Body of pancreas (tissue), 4 donors: ENCODE measurements at regions not wholly inside any gene's neighbourhood (a gene's known extent, or its start where the extent isn't known, plus 50 kb on each side); places are given as distances from the start of the nearest gene placed in this dataset.

Experiments
- ATAC-seq: fragments of 150-250 bp; one replicate; pipeline ENCODE4 v1.9.1; 2016
- DNase-seq, 4 donors: peaks; one replicate each; pipeline ENCODE4 v3.0.0-alpha.2; 2019
- H3K27ac ChIP-seq, 4 donors: fragments of 200-600 bp; sonication (generic); 1 replicate in 3 of 4; 2 replicates in 1 of 4; pipeline versions ENCODE4 v1.5.1 to v1.6.1; 2016 to 2019; ENCODE audit warnings: mild to moderate bottlenecking in 1 of 4, mixed read lengths in 1 of 4, moderate library complexity in 1 of 4
- H3K27me3 ChIP-seq, 2 donors: fragments of 200-600 bp; sonication (generic); one replicate each; pipeline ENCODE4 v1.6.0; 2016; ENCODE audit warnings: mild to moderate bottlenecking in 1 of 2
- H3K36me3 ChIP-seq, 2 donors: fragments of 200-600 bp; sonication (generic); replicated peaks in 1 of 2; 2 replicates each; pipeline ENCODE4 v1.5.1; 2016; ENCODE audit warnings: low read depth in 2 of 2; ENCODE audit not compliant: insufficient read depth in 1 of 2
- H3K4me1 ChIP-seq: fragments of 200-600 bp; sonication (generic); one replicate; pipeline ENCODE4 v1.6.0; 2016
- H3K4me3 ChIP-seq, 2 donors: fragments of 200-600 bp; sonication (generic); 1 replicate in 1 of 2; 2 replicates in 1 of 2; pipeline ENCODE4 v1.5.1; 2016 to 2019
- H3K9me3 ChIP-seq, 3 donors: fragments of 200-600 bp; sonication (generic); 1 replicate in 2 of 3; 2 replicates in 1 of 3; pipeline ENCODE4 v1.5.1; 2016
- CTCF ChIP-seq, 7 experiments: fragments of 450-650 bp in 4 of 7; fragments of 200-600 bp in 3 of 7; sonication (generic) in 3 of 7; IDR thresholded peaks; one replicate each; pipeline ENCODE4 v1.5.1; 2016 to 2019; ENCODE audit warnings: antibody characterized with exemption in 7 of 7
- POLR2A ChIP-seq, 3 donors: fragments of 450-650 bp; IDR thresholded peaks; one replicate each; pipeline ENCODE4 v1.6.1; 2016; ENCODE audit warnings: antibody characterized with exemption in 3 of 3, mild to moderate bottlenecking in 2 of 3
- WGBS, 2 donors: methylation state at CpG; one replicate each; pipeline ENCODE4 v1.1.5; 2017; 5-methylcytosine and 5-hydroxymethylcytosine counted together
- intact Hi-C: fragments of 100-400 bp; cut with DNase I; formaldehyde crosslinking; loops from one replicate; pipeline ENCODE4 v1.15.1; 2023

- Histone ChIP-seq H3K36me3 (no peaks in the 10 kb centered on the region), H3K27me3 (no peaks in the 10 kb centered on the region), H3K4me3 (no peak overlapping the region), H3K9me3 (no peaks in the 10 kb centered on the region), H3K27ac (no peak overlapping the region), H3K4me1 (no peaks in the 10 kb centered on the region)
- TF ChIP-seq CTCF (IDR thresholded peaks at IDR 0.05) (no peak), POLR2A (IDR thresholded peaks at IDR 0.05) (no peak)
- WGBS, 2 donors = 60 to 73% methylated on average over 5 to 7 of the region's 8 CpGs
- ATAC-seq = no peak
- DNase-seq = no peak
- intact Hi-C loops = loop anchor here (10.0 kb wide), 1 partner anchor 689 kb away; no protein-coding TSS in a partner anchor
These were observed 463.3 kb downstream of the ICE1 start for GRCh38 chr5:5885782-5886181.

GRCh38 chr5:5884593-5884992 is 462.1 kb downstream of the ICE1 start:
- WGBS, 2 donors = 67 to 71% methylated on average over 5 of the region's 5 CpGs
- Histone ChIP-seq H3K27me3 (no peaks in the 10 kb centered on the region), H3K27ac (no peak overlapping the region), H3K4me3 (no peak overlapping the region), H3K36me3 (no peaks in the 10 kb centered on the region), H3K9me3 (no peaks in the 10 kb centered on the region), H3K4me1 (no peaks in the 10 kb centered on the region)
- TF ChIP-seq POLR2A (IDR thresholded peaks at IDR 0.05) (no peak), CTCF (IDR thresholded peaks at IDR 0.05) (no peak)
- ATAC-seq (no peak), DNase-seq (no peak)
- intact Hi-C loops = loop anchor here (10.0 kb wide), 1 partner anchor 690 kb away; no protein-coding TSS in a partner anchor

- no peak for TF ChIP-seq CTCF (IDR thresholded peaks at IDR 0.05)
- 49 to 56% methylated on average over 5 of the region's 5 CpGs for WGBS, 2 donors
- no peaks in the 10 kb centered on the region for H3K9me3 ChIP-seq
- no peaks in the 10 kb centered on the region for H3K4me1 ChIP-seq
- no peak for ATAC-seq
- intact Hi-C loops = loop anchor here (10.0 kb wide), 1 partner anchor 691 kb away; no protein-coding TSS in a partner anchor
- H3K36me3 ChIP-seq = no peaks in the 10 kb centered on the region
- H3K27me3 ChIP-seq = no peaks in the 10 kb centered on the region
- H3K4me3 ChIP-seq = no peak overlapping the region
- no peak overlapping the region for H3K27ac ChIP-seq
- no peak for DNase-seq
These were observed 461.1 kb downstream of the ICE1 start for GRCh38 chr5:5883562-5883961.

- 35 to 37% methylated on average over 5 of the region's 5 CpGs for WGBS, 2 donors
- TF ChIP-seq CTCF (IDR thresholded peaks at IDR 0.05) (no peak), POLR2A (IDR thresholded peaks at IDR 0.05) (no peak)
- H3K36me3 ChIP-seq = no peaks in the 10 kb centered on the region
- no peaks in the 10 kb centered on the region for H3K9me3 ChIP-seq
- intact Hi-C loops = loop anchor here (10.0 kb wide), 1 partner anchor 692 kb away; no protein-coding TSS in a partner anchor
- no peak overlapping the region for H3K27ac ChIP-seq
- H3K4me3 ChIP-seq = no peak overlapping the region
- no peak for ATAC-seq
- H3K27me3 ChIP-seq = no peaks in the 10 kb centered on the region
- no peaks in the 10 kb centered on the region for H3K4me1 ChIP-seq
- DNase-seq = no peak
These were observed 460.7 kb downstream of the ICE1 start for GRCh38 chr5:5883146-5883545.

GRCh38 chr5:5882706-5883105 is 460.2 kb downstream of the ICE1 start:
- WGBS, 2 donors = 36 to 41% methylated on average over 6 of the region's 6 CpGs
- H3K9me3 ChIP-seq = no peaks in the 10 kb centered on the region
- no peaks in the 10 kb centered on the region for H3K36me3 ChIP-seq
- TF ChIP-seq CTCF (IDR thresholded peaks at IDR 0.05) = no peak
- no peak for TF ChIP-seq POLR2A (IDR thresholded peaks at IDR 0.05)
- no peak for DNase-seq
- no peaks in the 10 kb centered on the region for H3K4me1 ChIP-seq
- intact Hi-C loops = loop anchor here (10.0 kb wide), 1 partner anchor 692 kb away; no protein-coding TSS in a partner anchor
- H3K4me3 ChIP-seq = no peak overlapping the region
- ATAC-seq = no peak
- no peaks in the 10 kb centered on the region for H3K27me3 ChIP-seq
- H3K27ac ChIP-seq = no peak overlapping the region
